ENCODE measurements at regions not wholly inside any gene's neighbourhood (a gene's known extent, or its start where the extent isn't known, plus 50 kb on each side); places are given as distances from the start of the nearest gene placed in this dataset.

GRCh38 chr10:61846370-61847031 is 55.0 kb upstream of the ARID5B start:
- ATAC-seq (replicated peaks), result no peak
- Mint-ChIP-seq H3K27ac (no peak overlapping the region), H3K4me1 (ENCODE audit: low read depth in 2 of 2) (no peaks in the 10 kb centered on the region)

GRCh38 chr10:61847087-61847486 is 54.4 kb upstream of the ARID5B start:
- no peak for DNase-seq
- no peaks in the 10 kb centered on the region for H3K4me1 Mint-ChIP-seq (ENCODE audit: low read depth in 2 of 2)
- no peak overlapping the region for H3K4me3 Mint-ChIP-seq

More at GRCh38 chr10:61846370-61847031, 55.0 kb upstream of the ARID5B start:
- Mint-ChIP-seq H3K9me3 (no peaks in the 10 kb centered on the region), H3K36me3 (ENCODE audit: insufficient read depth) (no peaks in the 10 kb centered on the region), H3K4me3 (no peak overlapping the region), H3K27me3 (no peaks in the 10 kb centered on the region)
- no peak for DNase-seq

DNA sequence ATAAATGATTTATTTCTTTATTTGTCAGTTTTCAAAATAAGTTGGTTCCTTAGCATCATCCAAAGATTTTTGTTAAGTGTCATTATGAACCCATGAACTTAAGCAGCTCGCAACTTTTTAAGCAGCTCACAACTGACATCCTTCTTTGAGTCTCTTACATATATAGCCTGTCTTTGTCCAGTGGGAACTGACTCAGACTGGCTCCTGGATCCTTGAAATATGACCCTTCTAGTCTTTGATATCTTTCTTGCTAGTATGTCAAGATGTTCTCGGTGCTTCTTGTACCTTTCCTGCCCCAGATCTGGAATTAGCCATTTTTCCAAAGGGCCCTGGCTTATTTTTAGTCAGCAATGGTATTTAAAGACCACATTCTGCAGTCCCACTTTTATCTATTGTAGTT is 53.9 kb upstream of the ARID5B start:
- no peaks in the 10 kb centered on the region for H3K9me3 Mint-ChIP-seq
- H3K27ac Mint-ChIP-seq, result no peak overlapping the region
- H3K27me3 Mint-ChIP-seq, result no peaks in the 10 kb centered on the region
- no peaks in the 10 kb centered on the region for H3K4me1 Mint-ChIP-seq (ENCODE audit: low read depth in 2 of 2)
- no peaks in the 10 kb centered on the region for H3K36me3 Mint-ChIP-seq (ENCODE audit: insufficient read depth)
- no peak overlapping the region for H3K4me3 Mint-ChIP-seq
- no peak for DNase-seq
- no peak for ATAC-seq (replicated peaks)

More at GRCh38 chr10:61847087-61847486, 54.4 kb upstream of the ARID5B start:
- ATAC-seq (replicated peaks), result no peak
- Mint-ChIP-seq H3K9me3 (no peaks in the 10 kb centered on the region), H3K27me3 (no peaks in the 10 kb centered on the region), H3K27ac (no peak overlapping the region), H3K36me3 (ENCODE audit: insufficient read depth) (no peaks in the 10 kb centered on the region)

- H3K9me3 Mint-ChIP-seq, result no peaks in the 10 kb centered on the region
- H3K4me1 Mint-ChIP-seq (ENCODE audit: low read depth in 2 of 2), result no peaks in the 10 kb centered on the region
- no peak for ATAC-seq (replicated peaks)
- no peaks in the 10 kb centered on the region for H3K27me3 Mint-ChIP-seq
- H3K36me3 Mint-ChIP-seq (ENCODE audit: insufficient read depth), result no peaks in the 10 kb centered on the region
- H3K4me3 Mint-ChIP-seq, result no peak overlapping the region
- no peak overlapping the region for H3K27ac Mint-ChIP-seq
- no peak for DNase-seq
Observed at GRCh38 chr10:61850376-61850775, 51.1 kb upstream of the ARID5B start.
